BJ (cell line): ENCODE measurements at regions not wholly inside any gene's neighbourhood (a gene's known extent, or its start where the extent isn't known, plus 50 kb on each side); places are given as distances from the start of the nearest gene placed in this dataset.

Source experiments
- CTCF ChIA-PET: fragments of 350-600 bp; formaldehyde crosslinking; extraction: SDS; loops from one replicate; lab custom pipeline; 2021; ENCODE audit warnings: antibody characterized with exemption, inconsistent platforms; lab: Yijun Ruan, JAX
- POLR2A ChIA-PET: fragments of 300-600 bp; sonication (Branson Sonifier 250); formaldehyde crosslinking; extraction: SDS; loops from one replicate; lab custom pipeline; 2021; ENCODE audit warnings: antibody characterized with exemption; lab: Charles Lee
- DNase-seq: peaks from one replicate; pipeline ENCODE4 v3.0.0-alpha.2; 2011; ENCODE audit warnings: low read depth
- H3K27me3 ChIP-seq: 2 replicates; pipeline ENCODE4 v1.6.0; 2011; ENCODE audit warnings: low read length; ENCODE audit not compliant: control insufficient read depth, insufficient read depth
- H3K36me3 ChIP-seq: 2 replicates; pipeline ENCODE4 v1.5.1; 2011; ENCODE audit warnings: low read length; ENCODE audit not compliant: control insufficient read depth, insufficient read depth
- H3K4me3 ChIP-seq: 2 replicates; pipeline ENCODE4 v1.5.1; 2011; ENCODE audit warnings: low read depth, mild to moderate bottlenecking, control low read depth, low read length
- TF ChIP-seq, protein P1 (sequence below): IDR thresholded peaks from 2 replicates; pipeline ENCODE4 v1.5.1; 2011; ENCODE audit warnings: low read depth, mild to moderate bottlenecking, control low read depth, inconsistent platforms, low read length, moderate library complexity; ENCODE audit not compliant: insufficient read depth

DNA sequence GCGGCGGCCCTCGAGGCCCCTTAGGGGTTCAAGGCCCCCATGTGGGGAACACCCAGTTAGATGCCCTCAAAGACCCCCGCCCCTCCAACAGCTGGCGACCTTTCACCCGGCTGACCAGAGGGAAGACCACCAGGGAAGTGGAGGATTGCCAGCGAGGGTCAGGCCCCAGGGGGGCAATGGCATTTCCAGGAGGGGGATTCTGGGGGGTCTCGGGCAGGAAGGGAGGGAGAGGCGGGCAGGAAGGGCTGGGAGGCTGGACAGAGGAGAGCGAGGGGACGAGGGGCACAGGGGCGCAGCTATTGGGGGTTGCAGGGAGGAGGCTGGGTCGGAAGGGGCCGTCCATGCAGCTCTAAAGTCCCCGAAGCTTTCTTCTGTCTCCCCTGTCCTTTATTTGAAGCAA is 139.5 kb downstream of the C16orf95 start:
- TF ChIP-seq, protein P1, sequence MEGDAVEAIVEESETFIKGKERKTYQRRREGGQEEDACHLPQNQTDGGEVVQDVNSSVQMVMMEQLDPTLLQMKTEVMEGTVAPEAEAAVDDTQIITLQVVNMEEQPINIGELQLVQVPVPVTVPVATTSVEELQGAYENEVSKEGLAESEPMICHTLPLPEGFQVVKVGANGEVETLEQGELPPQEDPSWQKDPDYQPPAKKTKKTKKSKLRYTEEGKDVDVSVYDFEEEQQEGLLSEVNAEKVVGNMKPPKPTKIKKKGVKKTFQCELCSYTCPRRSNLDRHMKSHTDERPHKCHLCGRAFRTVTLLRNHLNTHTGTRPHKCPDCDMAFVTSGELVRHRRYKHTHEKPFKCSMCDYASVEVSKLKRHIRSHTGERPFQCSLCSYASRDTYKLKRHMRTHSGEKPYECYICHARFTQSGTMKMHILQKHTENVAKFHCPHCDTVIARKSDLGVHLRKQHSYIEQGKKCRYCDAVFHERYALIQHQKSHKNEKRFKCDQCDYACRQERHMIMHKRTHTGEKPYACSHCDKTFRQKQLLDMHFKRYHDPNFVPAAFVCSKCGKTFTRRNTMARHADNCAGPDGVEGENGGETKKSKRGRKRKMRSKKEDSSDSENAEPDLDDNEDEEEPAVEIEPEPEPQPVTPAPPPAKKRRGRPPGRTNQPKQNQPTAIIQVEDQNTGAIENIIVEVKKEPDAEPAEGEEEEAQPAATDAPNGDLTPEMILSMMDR, result no peak
- Histone ChIP-seq H3K4me3 (no peak overlapping the region), H3K36me3 (no peaks in the 10 kb centered on the region), H3K27me3 (no peaks in the 10 kb centered on the region)
- ChIA-PET CTCF (interaction anchor here (1.0 kb wide), 1 partner anchor 614 kb away, joined by 3 read pairs; no protein-coding TSS in a partner anchor), POLR2A (no interaction called here)
- no peak for DNase-seq

DNA sequence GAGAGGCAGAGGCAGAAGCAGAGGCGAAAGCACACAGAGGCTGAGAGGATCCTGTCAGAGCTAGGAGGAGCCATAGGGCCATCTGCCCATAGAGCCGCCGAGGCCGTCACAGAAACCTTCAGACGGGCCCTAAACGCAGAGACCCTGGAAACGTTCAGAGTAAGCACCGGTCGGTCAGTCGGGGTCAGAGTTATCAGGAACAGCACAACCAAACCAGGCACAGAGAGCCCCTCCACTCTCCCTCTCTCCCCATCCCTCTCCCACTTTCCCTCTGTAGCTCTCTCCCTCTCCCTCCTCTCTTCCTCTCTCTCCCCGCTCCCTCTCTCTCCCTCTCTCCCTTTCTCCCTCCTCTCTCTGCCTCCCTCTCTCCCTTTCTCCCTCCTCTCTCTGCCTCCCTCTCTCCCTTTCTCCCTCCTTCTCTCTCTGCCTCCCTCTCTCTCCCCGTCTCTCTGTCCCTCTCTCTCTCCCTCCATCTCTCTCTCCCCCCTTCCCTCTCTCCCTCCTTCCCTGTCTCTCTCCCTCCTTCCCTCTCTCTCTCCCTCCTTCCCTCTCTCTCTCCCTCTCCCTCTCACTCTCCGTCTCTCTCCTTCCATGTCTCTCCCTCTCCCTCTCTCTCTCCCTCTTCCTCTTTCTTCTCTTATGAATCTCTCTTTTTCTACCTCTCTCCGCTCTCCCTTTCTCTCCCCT is 138.9 kb downstream of the C16orf95 start:
- no peaks in the 10 kb centered on the region for H3K27me3 ChIP-seq
- no peak for DNase-seq
- POLR2A ChIA-PET, result no interaction called here
- TF ChIP-seq, protein P1, result no peak
- no peak overlapping the region for H3K4me3 ChIP-seq
- CTCF ChIA-PET, result interaction anchor here (1.0 kb wide), 1 partner anchor 615 kb away, joined by 3 read pairs; no protein-coding TSS in a partner anchor
- no peaks in the 10 kb centered on the region for H3K36me3 ChIP-seq

DNA sequence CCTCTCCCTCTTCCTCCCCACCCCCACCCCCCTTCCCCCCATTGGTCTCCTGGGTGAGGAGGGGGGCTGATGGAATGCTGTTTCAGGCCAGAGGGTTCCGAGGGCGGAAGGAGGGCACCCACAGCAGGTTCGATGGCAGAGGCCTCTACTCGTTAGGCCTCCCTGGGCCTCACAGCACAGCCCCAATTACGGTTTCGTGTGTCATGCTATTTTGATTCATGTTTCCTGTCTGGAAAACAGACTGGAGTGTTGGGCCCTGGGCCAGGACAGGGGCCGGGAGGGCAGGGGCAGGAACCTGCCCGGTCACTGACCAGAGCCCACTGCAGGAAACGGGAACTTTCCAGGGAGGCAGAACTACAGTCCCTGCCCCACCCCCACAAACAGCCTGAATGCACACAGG is 138.2 kb downstream of the C16orf95 start:
- TF ChIP-seq, protein P1, result no peak
- DNase-seq, result no peak
- no peaks in the 10 kb centered on the region for H3K36me3 ChIP-seq
- CTCF ChIA-PET, result no interaction called here
- H3K4me3 ChIP-seq, result no peak overlapping the region
- POLR2A ChIA-PET, result no interaction called here
- H3K27me3 ChIP-seq, result no peaks in the 10 kb centered on the region

DNA sequence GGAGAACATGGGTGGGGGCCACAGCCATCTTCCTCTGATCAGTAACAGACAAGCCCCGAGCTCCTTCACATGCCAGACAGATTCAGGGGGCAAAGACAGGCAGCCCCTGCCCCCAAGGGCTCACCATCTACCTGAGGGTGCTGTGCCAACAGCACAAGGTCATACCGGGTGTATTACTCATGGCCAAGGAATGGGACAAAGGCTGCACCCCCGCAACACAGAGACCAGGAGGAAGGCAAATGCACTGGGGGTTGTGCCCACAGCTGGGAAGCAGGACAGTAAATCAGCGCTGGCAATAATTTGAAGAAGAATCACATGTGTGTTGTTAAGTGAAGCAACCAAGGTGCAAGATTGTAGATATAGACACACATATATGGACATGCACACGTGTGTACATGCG is 137.1 kb downstream of the C16orf95 start:
- H3K27me3 ChIP-seq, result no peaks in the 10 kb centered on the region
- TF ChIP-seq, protein P1, result no peak
- no peaks in the 10 kb centered on the region for H3K36me3 ChIP-seq
- no peak for DNase-seq
- CTCF ChIA-PET, result no interaction called here
- POLR2A ChIA-PET, result no interaction called here
- no peak overlapping the region for H3K4me3 ChIP-seq

DNA sequence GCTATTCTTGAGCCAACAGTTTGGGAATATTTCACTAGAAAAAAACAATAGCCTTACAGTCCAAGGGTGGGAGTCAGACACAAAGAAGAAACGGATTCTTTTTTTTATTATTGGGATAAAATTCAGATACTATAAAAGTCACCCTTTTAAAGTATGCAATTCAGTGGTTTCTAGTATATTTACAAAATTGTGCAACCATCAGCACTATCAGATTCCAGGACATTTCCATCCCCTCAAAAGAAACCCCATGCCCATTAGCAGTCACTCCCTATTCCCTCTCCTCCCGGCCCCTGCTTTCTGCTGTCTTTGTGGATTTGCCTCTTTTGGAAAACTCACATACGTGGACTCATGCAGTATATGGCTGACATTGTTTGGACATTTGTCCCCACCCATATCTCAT is 134.4 kb downstream of the C16orf95 start:
- TF ChIP-seq, protein P1, result no peak
- DNase-seq, result no peak
- Histone ChIP-seq H3K36me3 (no peaks in the 10 kb centered on the region), H3K27me3 (no peaks in the 10 kb centered on the region), H3K4me3 (no peak overlapping the region)
- ChIA-PET CTCF (no interaction called here), POLR2A (no interaction called here)
